HG03045 (cell line): ENCODE measurements at regions not wholly inside any gene's neighbourhood (a gene's known extent, or its start where the extent isn't known, plus 50 kb on each side); places are given as distances from the start of the nearest gene placed in this dataset.
"Not testable (repeated sequence)": the region's sequence is repeated elsewhere in the genome, so short reads cannot be mapped to it uniquely, and the experiment has no call there.

Experiments
- ATAC-seq: cut with Tn5 transposase; IDR thresholded peaks from one replicate; pipeline ENCODE4 v1.9.1; 2021; ENCODE audit warnings: mild to moderate bottlenecking, moderate library complexity; ENCODE audit not compliant: unreplicated experiment

- ATAC-seq = no peak
These were observed 228.5 kb downstream of the RNF144A start for GRCh38 chr2:7145707-7146106.

GRCh38 chr2:7146151-7146550 is 228.9 kb downstream of the RNF144A start:
- ATAC-seq = no peak

GRCh38 chr2:7154656-7155055 is 237.4 kb downstream of the RNF144A start:
- no peak for ATAC-seq

GRCh38 chr2:7161501-7161900 is 244.3 kb downstream of the RNF144A start:
- no peak for ATAC-seq

- ATAC-seq = no peak
These were observed 248.5 kb downstream of the RNF144A start for GRCh38 chr2:7165736-7166135.

- no peak for ATAC-seq
These were observed 250.7 kb downstream of the RNF144A start for GRCh38 chr2:7167801-7168411.

- no peak for ATAC-seq
These were observed 252.4 kb downstream of the RNF144A start for GRCh38 chr2:7169593-7169992.

GRCh38 chr2:7178996-7179395 is 261.8 kb downstream of the RNF144A start:
- not testable (repeated sequence) for ATAC-seq

- no peak for ATAC-seq
These were observed 263.6 kb downstream of the RNF144A start for GRCh38 chr2:7180638-7181370.

- ATAC-seq = no peak
These were observed 265.3 kb downstream of the RNF144A start for GRCh38 chr2:7182525-7182924.

GRCh38 chr2:7189106-7189505 is 271.9 kb downstream of the RNF144A start:
- no peak for ATAC-seq

- ATAC-seq = no peak
These were observed 273.5 kb downstream of the RNF144A start for GRCh38 chr2:7190587-7191324.

- ATAC-seq = no peak
These were observed 274.7 kb downstream of the RNF144A start for GRCh38 chr2:7191932-7192331.

GRCh38 chr2:7193457-7193856 is 276.2 kb downstream of the RNF144A start:
- ATAC-seq = no peak

- no peak for ATAC-seq
These were observed 277.7 kb downstream of the RNF144A start for GRCh38 chr2:7194950-7195349.

- ATAC-seq = no peak
These were observed 279.7 kb downstream of the RNF144A start for GRCh38 chr2:7196883-7197282.

- no peak for ATAC-seq
These were observed 284.6 kb downstream of the RNF144A start for GRCh38 chr2:7201851-7202250.

- no peak for ATAC-seq
These were observed 285.9 kb downstream of the RNF144A start for GRCh38 chr2:7203056-7203467.

- no peak for ATAC-seq
These were observed 288.1 kb downstream of the RNF144A start for GRCh38 chr2:7205151-7205830.

- ATAC-seq = no peak
These were observed 289.0 kb downstream of the RNF144A start for GRCh38 chr2:7206111-7206810.

- no peak for ATAC-seq
These were observed 290.4 kb downstream of the RNF144A start for GRCh38 chr2:7207631-7208030.
